Trophoblast cell (in vitro differentiated cells and primary cell): ENCODE measurements at regions not wholly inside any gene's neighbourhood (a gene's known extent, or its start where the extent isn't known, plus 50 kb on each side); places are given as distances from the start of the nearest gene placed in this dataset.

ENCODE experiments used
- DNase-seq, 2 donors: peaks; one replicate each; pipeline ENCODE4 v3.0.0-alpha.2; 2016
- H2AFZ ChIP-seq: 2 replicates; pipeline ENCODE4 v1.6.1; 2013; ENCODE audit warnings: low read length, moderate library complexity, mild to moderate bottlenecking; ENCODE audit not compliant: insufficient read depth, poor library complexity
- H2AK5ac ChIP-seq: 2 replicates; pipeline ENCODE4 v1.6.1; 2013; ENCODE audit warnings: mild to moderate bottlenecking, low read length
- H2BK120ac ChIP-seq: 2 replicates; pipeline ENCODE4 v1.6.1; 2013; ENCODE audit warnings: low read length, mild to moderate bottlenecking, moderate library complexity; ENCODE audit not compliant: insufficient read depth, poor library complexity
- H2BK12ac ChIP-seq: 2 replicates; pipeline ENCODE4 v1.6.1; 2013; ENCODE audit warnings: mild to moderate bottlenecking, low read length, moderate library complexity
- H2BK5ac ChIP-seq: 2 replicates; pipeline ENCODE4 v1.6.1; 2013; ENCODE audit warnings: low read length, low read depth, moderate library complexity, mild to moderate bottlenecking; ENCODE audit not compliant: poor library complexity
- H3K14ac ChIP-seq: 2 replicates; pipeline ENCODE4 v1.6.1; 2013; ENCODE audit warnings: mild to moderate bottlenecking, low read length
- H3K18ac ChIP-seq: 2 replicates; pipeline ENCODE4 v1.6.1; 2013; ENCODE audit warnings: mild to moderate bottlenecking, low read length
- H3K23ac ChIP-seq: 2 replicates; pipeline ENCODE4 v1.6.1; 2013; ENCODE audit warnings: low read length
- H3K27ac ChIP-seq: 2 replicates; pipeline ENCODE4 v1.5.1; 2013; ENCODE audit warnings: low read depth, mild to moderate bottlenecking, inconsistent platforms, low read length, moderate library complexity
- H3K27me3 ChIP-seq: 2 replicates; pipeline ENCODE4 v1.6.1; 2013; ENCODE audit warnings: inconsistent platforms, mild to moderate bottlenecking, low read length, moderate library complexity; ENCODE audit not compliant: insufficient read depth
- H3K36me3 ChIP-seq, 2 experiments: 1 replicate in 1 of 2; 2 replicates in 1 of 2; pipeline ENCODE4 v1.6.1; 2013; ENCODE audit warnings: low read length in 2 of 2, mild to moderate bottlenecking in 2 of 2, moderate library complexity in 1 of 2; ENCODE audit not compliant: insufficient read depth in 2 of 2, control insufficient read depth in 1 of 2
- H3K4ac ChIP-seq: 2 replicates; pipeline ENCODE4 v1.6.1; 2013; ENCODE audit warnings: low read depth, mild to moderate bottlenecking, low read length, moderate library complexity
- H3K4me1 ChIP-seq, 2 experiments: 1 replicate in 1 of 2; 2 replicates in 1 of 2; pipeline ENCODE4 v1.6.1; 2013; ENCODE audit warnings: low read length in 2 of 2, mild to moderate bottlenecking in 2 of 2, moderate library complexity in 1 of 2; ENCODE audit not compliant: insufficient read depth in 2 of 2, control insufficient read depth in 1 of 2
- H3K4me2 ChIP-seq: 2 replicates; pipeline ENCODE4 v1.6.1; 2013; ENCODE audit warnings: inconsistent platforms, mild to moderate bottlenecking, low read length, moderate library complexity
- H3K4me3 ChIP-seq: 2 replicates; pipeline ENCODE4 v1.5.1; 2013; ENCODE audit warnings: mild to moderate bottlenecking, low read depth, low read length, inconsistent platforms
- H3K79me1 ChIP-seq: one replicate; pipeline ENCODE4 v1.6.1; 2013; ENCODE audit warnings: low read length
- H3K79me2 ChIP-seq: 2 replicates; pipeline ENCODE4 v1.6.1; 2013; ENCODE audit warnings: low read length, mild to moderate bottlenecking; ENCODE audit not compliant: control insufficient read depth, insufficient read depth, poor library complexity
- H3K9ac ChIP-seq: 2 replicates; pipeline ENCODE4 v1.6.1; 2013; ENCODE audit warnings: mild to moderate bottlenecking, low read length
- H3K9me3 ChIP-seq: 2 replicates; pipeline ENCODE4 v1.6.1; 2013; ENCODE audit warnings: low read depth, mild to moderate bottlenecking, control low read depth, inconsistent platforms, low read length; ENCODE audit not compliant: insufficient read depth
- H4K12ac ChIP-seq: 2 replicates; pipeline ENCODE4 v1.6.1; 2013; ENCODE audit warnings: low read depth, mild to moderate bottlenecking, low read length, moderate library complexity
- H4K8ac ChIP-seq: 2 replicates; pipeline ENCODE4 v1.6.1; 2013; ENCODE audit warnings: low read depth, mild to moderate bottlenecking, low read length, moderate library complexity
- H4K91ac ChIP-seq: one replicate; pipeline ENCODE4 v1.6.1; 2013; ENCODE audit warnings: low read depth, mild to moderate bottlenecking, low read length, moderate library complexity
- WGBS: extraction: QIAGEN DNeasy Blood & Tissue Kit; methylation state at CpG from one replicate; pipeline ENCODE4 v1.1.7; 2013; ENCODE audit warnings: missing lambda C conversion rate; ENCODE audit not compliant: insufficient read length, insufficient coverage; ENCODE audit errors: extremely low coverage; 5-methylcytosine and 5-hydroxymethylcytosine counted together

DNA sequence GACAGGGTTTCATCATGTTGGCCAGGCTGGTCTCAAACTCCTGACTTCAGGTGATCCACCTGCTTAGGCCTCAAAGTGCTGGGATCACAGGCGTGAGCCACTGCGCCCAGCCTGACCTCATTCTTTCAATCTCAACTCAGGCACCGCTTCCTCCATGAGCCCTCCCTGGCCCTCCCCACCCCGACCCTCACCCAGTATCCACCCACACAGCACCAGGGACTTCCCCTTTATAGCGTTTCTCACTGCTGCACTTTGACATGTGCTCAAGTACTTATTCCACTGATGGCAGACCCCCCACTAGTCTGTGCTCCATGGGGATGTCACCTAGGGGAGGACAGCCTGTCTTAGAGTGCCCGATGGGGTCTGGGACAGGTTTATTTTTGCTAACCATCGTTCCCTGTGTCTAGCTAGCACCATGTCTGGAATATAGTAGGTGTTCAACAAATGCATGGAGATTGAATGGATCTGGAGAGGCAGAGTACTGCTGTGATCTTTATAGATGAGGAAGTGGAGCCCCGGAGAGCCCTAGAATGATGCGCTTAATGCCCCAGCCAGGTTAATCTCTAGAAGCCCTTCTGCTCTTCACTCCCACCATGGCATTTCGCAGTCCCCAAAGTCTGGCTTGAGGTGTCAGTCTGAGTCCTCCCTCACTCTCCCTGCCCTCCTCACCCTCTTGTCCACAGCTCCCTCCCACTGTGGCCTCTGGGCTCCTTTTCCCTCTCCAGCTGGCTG, 258.8 kb downstream of the RPS24 start:
- DNase-seq = no peak
- Histone ChIP-seq H3K9ac (no peak overlapping the region), H3K79me1 (peaks cover 20% of the 10 kb centered on the region), H4K12ac (no peak overlapping the region), H3K27me3 (no peaks in the 10 kb centered on the region), H3K27ac (no peak overlapping the region), H3K4me2 (no peak overlapping the region), H4K8ac (peak overlapping the region; percentile 71), H3K4me1 (peaks cover 28 to 33% of the 10 kb centered on the region in 2 experiments), H3K9me3 (no peaks in the 10 kb centered on the region), H4K91ac (peak overlapping the region; percentile 98), H2AFZ (peak overlapping the region; percentile 30), H3K23ac (no peak overlapping the region), H2BK12ac (peak overlapping the region; percentile 92), H3K18ac (peak overlapping the region; percentile 80), H3K36me3 (no peaks in the 10 kb centered on the region), H3K4me3 (no peak overlapping the region), H3K4ac (peak overlapping the region; percentile 50), H3K79me2 (no peaks in the 10 kb centered on the region), H3K14ac (peak overlapping the region; percentile 85), H2BK120ac (peak overlapping the region; percentile 96), H2BK5ac (peak overlapping the region; percentile 87), H2AK5ac (peak overlapping the region; percentile 95)
- no CpG with 5 or more reads among the region's 10 CpGs for WGBS

DNA sequence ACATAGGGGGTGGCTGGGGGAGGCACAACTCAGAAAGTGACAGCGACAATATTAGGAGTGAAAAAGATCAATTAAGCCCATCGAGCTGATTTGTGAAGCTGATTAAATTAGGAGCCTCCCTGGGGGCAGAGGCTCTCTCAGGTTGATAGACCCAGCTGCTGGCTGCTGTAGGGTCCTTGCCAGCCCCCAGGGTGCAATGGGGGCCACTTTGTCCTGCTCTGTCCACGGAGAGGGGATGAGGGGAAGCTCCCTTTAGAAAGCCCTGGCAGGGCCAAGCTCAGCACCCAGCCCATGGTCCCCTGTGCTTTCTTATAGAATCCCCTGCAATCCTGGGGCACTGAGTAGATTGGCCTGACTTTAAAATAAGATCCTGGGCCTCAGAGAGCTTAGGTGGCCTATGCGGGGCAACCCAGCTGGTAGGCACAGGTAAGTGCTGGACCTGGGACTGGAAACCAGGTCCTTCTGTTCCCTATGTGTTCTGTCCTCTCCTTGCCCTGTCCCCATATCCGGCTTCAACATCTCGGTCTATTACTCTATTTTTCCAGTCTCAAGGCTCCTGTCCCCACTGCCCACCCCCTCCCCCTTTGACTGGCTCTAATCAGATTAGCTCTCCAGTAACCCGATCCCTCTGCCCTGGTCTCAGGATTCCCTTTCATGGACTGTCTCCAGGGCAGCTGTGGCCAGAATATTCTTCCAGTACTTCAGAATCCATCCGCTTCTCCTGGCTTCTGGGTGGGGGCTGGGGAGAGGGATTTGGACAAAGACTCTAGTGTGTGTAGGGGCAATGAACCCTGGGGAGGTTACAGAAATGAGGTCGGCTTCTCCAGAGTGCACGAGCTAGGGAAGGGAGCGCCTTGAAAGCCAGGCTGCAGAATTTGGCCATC, 259.6 kb downstream of the RPS24 start:
- Histone ChIP-seq H3K23ac (no peak overlapping the region), H3K4me2 (peak overlapping the region; percentile 38), H2BK120ac (peak overlapping the region; percentile 96), H4K8ac (peak overlapping the region; percentile 71), H2BK12ac (peak overlapping the region; percentile 92), H3K18ac (peak overlapping the region; percentile 80), H3K79me1 (peaks cover 21% of the 10 kb centered on the region), H2AFZ (peak overlapping the region; percentile 30), H3K14ac (peak overlapping the region; percentile 85), H2AK5ac (peak overlapping the region; percentile 95), H3K79me2 (no peaks in the 10 kb centered on the region), H3K36me3 (no peaks in the 10 kb centered on the region), H3K27ac (peak overlapping the region; percentile 84), H4K91ac (peak overlapping the region; percentile 98), H3K9ac (no peak overlapping the region), H3K4ac (peak overlapping the region; percentile 54), H3K4me1 (peaks cover 28 to 30% of the 10 kb centered on the region in 2 experiments), H3K4me3 (no peak overlapping the region), H3K9me3 (no peaks in the 10 kb centered on the region), H2BK5ac (peak overlapping the region; percentile 87), H4K12ac (no peak overlapping the region), H3K27me3 (no peaks in the 10 kb centered on the region)
- DNase-seq = no peak
- no CpG with 5 or more reads among the region's 11 CpGs for WGBS

DNA sequence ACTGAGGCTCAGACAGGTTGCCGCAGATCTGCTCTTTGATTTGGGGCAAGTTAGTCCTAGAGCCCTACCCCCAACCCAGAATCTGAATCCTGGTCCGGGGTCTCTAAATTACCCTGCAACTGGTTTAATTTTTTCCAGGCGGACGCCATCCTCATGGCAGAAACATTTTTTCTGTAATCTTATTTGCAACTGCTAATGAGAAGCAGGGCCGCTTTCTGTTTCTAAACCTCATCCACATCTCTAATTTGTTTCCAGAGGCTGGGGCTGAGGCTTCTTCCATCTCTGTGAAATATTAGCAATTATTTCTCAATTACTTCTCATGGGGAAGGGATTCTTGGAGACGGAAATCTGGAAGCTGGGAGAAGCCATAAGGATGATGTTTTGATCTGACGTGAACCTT, 261.6 kb downstream of the RPS24 start:
- H3K9me3 ChIP-seq = no peaks in the 10 kb centered on the region
- no CpG with 5 or more reads among the region's 7 CpGs for WGBS
- H3K36me3 ChIP-seq = no peaks in the 10 kb centered on the region
- H3K4me1 ChIP-seq = peaks cover 27 to 30% of the 10 kb centered on the region in 2 experiments
- H3K4me2 ChIP-seq = no peak overlapping the region
- peak overlapping the region; percentile 64 for H3K18ac ChIP-seq
- H2AK5ac ChIP-seq = peak overlapping the region; percentile 69
- DNase-seq = no peak
- H3K23ac ChIP-seq = no peak overlapping the region
- H3K4ac ChIP-seq = peak overlapping the region; percentile 18
- H3K4me3 ChIP-seq = no peak overlapping the region
- no peaks in the 10 kb centered on the region for H3K79me2 ChIP-seq
- peak overlapping the region; percentile 33 for H2BK120ac ChIP-seq
- peak overlapping the region; percentile 72 for H2BK12ac ChIP-seq
- H3K9ac ChIP-seq = no peak overlapping the region
- H3K79me1 ChIP-seq = peaks cover 34% of the 10 kb centered on the region
- H3K27ac ChIP-seq = peak overlapping the region; percentile 0
- no peak overlapping the region for H4K12ac ChIP-seq
- H3K27me3 ChIP-seq = no peaks in the 10 kb centered on the region
- H4K8ac ChIP-seq = peak overlapping the region; percentile 66
- H2BK5ac ChIP-seq = peak overlapping the region; percentile 34
- no peak overlapping the region for H2AFZ ChIP-seq
- H3K14ac ChIP-seq = peak overlapping the region; percentile 25
- peak overlapping the region; percentile 65 for H4K91ac ChIP-seq

DNA sequence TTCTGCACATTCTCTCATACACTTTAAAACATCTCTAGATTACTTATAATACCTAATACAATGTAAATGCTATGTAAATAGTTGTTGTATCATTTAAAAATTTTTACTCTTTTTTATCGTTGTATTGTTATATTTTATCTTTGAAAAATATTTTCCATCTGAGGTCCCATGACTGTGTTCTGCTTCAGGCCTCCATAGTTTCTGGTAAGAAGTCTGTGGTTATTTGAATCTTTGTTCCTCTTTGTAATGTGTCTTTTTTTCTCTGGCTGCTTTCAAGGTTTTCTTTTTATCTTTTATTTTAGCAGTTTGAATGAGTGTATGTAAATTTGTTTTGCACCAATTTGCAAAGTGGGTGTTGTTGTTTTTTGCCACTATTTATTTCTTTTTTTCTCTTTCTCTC, 263.1 kb downstream of the RPS24 start:
- Histone ChIP-seq H3K79me1 (peaks cover 43% of the 10 kb centered on the region), H3K14ac (no peak overlapping the region), H3K4me3 (no peak overlapping the region), H2BK120ac (no peak overlapping the region), H3K27me3 (no peaks in the 10 kb centered on the region), H4K91ac (no peak overlapping the region), H3K79me2 (peaks cover 2% of the 10 kb centered on the region), H3K4me1 (peaks cover 27 to 33% of the 10 kb centered on the region in 2 experiments), H4K8ac (no peak overlapping the region), H3K4me2 (no peak overlapping the region), H2AFZ (no peak overlapping the region), H2BK12ac (no peak overlapping the region), H4K12ac (no peak overlapping the region), H3K9me3 (no peaks in the 10 kb centered on the region), H2BK5ac (no peak overlapping the region), H3K23ac (no peak overlapping the region), H3K9ac (no peak overlapping the region), H3K36me3 (no peaks in the 10 kb centered on the region), H3K27ac (no peak overlapping the region), H3K4ac (no peak overlapping the region), H2AK5ac (no peak overlapping the region), H3K18ac (no peak overlapping the region)
- no peak for DNase-seq
- WGBS = no CpG with 5 or more reads among the region's 1 CpG
